HCT116 (cell line): ENCODE measurements at regions not wholly inside any gene's neighbourhood (a gene's known extent, or its start where the extent isn't known, plus 50 kb on each side); places are given as distances from the start of the nearest gene placed in this dataset.

Experiments
- ATAC-seq: fragments of 200-7000 bp; cut with Tn5 transposase; 2 replicates; pipeline ENCODE4 v1.9.1; 2020; ENCODE audit warnings: mild to moderate bottlenecking, moderate library complexity
- BruUV-seq: library from RNA; stranded (reverse); fragments of 400-500 nt; replicated peaks from 2 replicates; lab custom pipeline; 2021; lab: Mats Ljungman, UMichigan
- CTCF ChIA-PET: fragments of 300-600 bp; sonication (Branson Sonifier 250); formaldehyde crosslinking; loops from one replicate; lab custom pipeline; 2021; ENCODE audit warnings: antibody characterized with exemption; lab: Charles Lee
- POLR2A ChIA-PET: fragments of 300-600, 350-600 bp; sonication (Branson Sonifier 250); formaldehyde crosslinking; loops from one replicate; lab custom pipeline; 2021; ENCODE audit warnings: antibody characterized with exemption; lab: Charles Lee
- RAD21 ChIA-PET, 2 experiments: fragments of 300-600 bp; sonication (Branson Sonifier 250); formaldehyde crosslinking; loops; one replicate each; lab custom pipeline; 2023; ENCODE audit warnings: low total read pairs in 2 of 2; ENCODE audit not compliant: uncharacterized antibody in 2 of 2, unreplicated experiment in 2 of 2, low non-redundant PET in 1 of 2; lab: Charles Lee
- DNase-seq: peaks from one replicate; pipeline ENCODE4 v3.0.0-alpha.2; 2010; ENCODE audit warnings: low read depth, low spot score
- H2AFZ ChIP-seq: fragments of 200-600 bp; shearing (Covaris generic), sonication (generic); 2 replicates; pipeline ENCODE4 v1.6.1; 2017; ENCODE audit warnings: low read depth, mixed run types, mixed read lengths, antibody characterized with exemption, low read length; ENCODE audit not compliant: poor library complexity, severe bottlenecking
- H3K27ac ChIP-seq: 2 replicates; pipeline ENCODE4 v1.5.1; 2012; ENCODE audit warnings: low read depth, low read length
- H3K27me3 ChIP-seq: fragments of 200-600 bp; sonication (generic); 2 replicates; pipeline ENCODE4 v1.6.1; 2016; ENCODE audit warnings: mixed run types, low read length, mixed read lengths; ENCODE audit not compliant: insufficient read depth
- H3K36me3 ChIP-seq, 2 experiments: fragments of 200-500 bp in 1 of 2; fragments of 200-600 bp in 1 of 2; sonication (Bioruptor generic) in 1 of 2; sonication (generic) in 1 of 2; 2 replicates each; pipeline versions ENCODE4 v1.5.1 to v1.6.1; 2014 to 2016; ENCODE audit warnings: low read length in 2 of 2, inconsistent platforms in 1 of 2, mixed read lengths in 1 of 2, mixed run types in 1 of 2; ENCODE audit not compliant: insufficient read depth in 2 of 2, control insufficient read depth in 1 of 2
- H3K4me1 ChIP-seq, 2 experiments: fragments of 200-600 bp in 1 of 2; sonication (generic) in 1 of 2; 2 replicates each; pipeline versions ENCODE4 v1.5.1 to v1.6.1; 2012 to 2017; ENCODE audit warnings: low read length in 2 of 2, inconsistent platforms in 1 of 2, mild to moderate bottlenecking in 1 of 2, mixed read lengths in 1 of 2, mixed run types in 1 of 2, moderate library complexity in 1 of 2; ENCODE audit not compliant: insufficient read depth in 2 of 2, control insufficient read depth in 1 of 2
- H3K4me2 ChIP-seq: fragments of 200-600 bp; sonication (generic); 2 replicates; pipeline ENCODE4 v1.6.1; 2017; ENCODE audit warnings: mixed run types, low read length, mixed read lengths
- H3K4me3 ChIP-seq, 2 experiments: fragments of 200-600 bp in 1 of 2; sonication (generic) in 1 of 2; replicated peaks in 1 of 2; 2 replicates each; pipeline ENCODE4 v1.5.1; 2011 to 2016; ENCODE audit warnings: low read length in 2 of 2, control low read depth in 1 of 2, low read depth in 1 of 2, mild to moderate bottlenecking in 1 of 2, mixed read lengths in 1 of 2, mixed run types in 1 of 2
- H3K79me2 ChIP-seq: fragments of 200-600 bp; sonication (generic); 2 replicates; pipeline ENCODE4 v1.6.1; 2017; ENCODE audit warnings: mild to moderate bottlenecking, mixed run types, low read length, moderate library complexity, mixed read lengths; ENCODE audit not compliant: insufficient read depth
- H3K9ac ChIP-seq: fragments of 200-600 bp; sonication (generic); 2 replicates; pipeline ENCODE4 v1.6.1; 2016; ENCODE audit warnings: low read length, mixed read lengths
- H3K9me2 ChIP-seq: fragments of 200-600 bp; sonication (generic), shearing (Covaris generic); 2 replicates; pipeline ENCODE4 v1.6.1; 2017; ENCODE audit warnings: mixed run types, mild to moderate bottlenecking, moderate library complexity; ENCODE audit not compliant: insufficient read depth
- H3K9me3 ChIP-seq, 2 experiments: fragments of 200-500 bp in 1 of 2; fragments of 200-600 bp in 1 of 2; sonication (Bioruptor generic) in 1 of 2; sonication (generic) in 1 of 2; 2 replicates each; pipeline ENCODE4 v1.6.1; 2014 to 2017; ENCODE audit warnings: low read length in 2 of 2, mixed read lengths in 2 of 2, inconsistent platforms in 1 of 2, low read depth in 1 of 2, mild to moderate bottlenecking in 1 of 2, mixed run types in 1 of 2, moderate library complexity in 1 of 2; ENCODE audit not compliant: control insufficient read depth in 1 of 2, insufficient read depth in 1 of 2
- H4K20me1 ChIP-seq: fragments of 200-600 bp; sonication (generic), shearing (Covaris generic); 2 replicates; pipeline ENCODE4 v1.6.1; 2017; ENCODE audit warnings: mixed run types, mild to moderate bottlenecking, moderate library complexity; ENCODE audit not compliant: insufficient read depth
- ELF1 ChIP-seq: IDR thresholded peaks from 2 replicates; pipeline ENCODE4 v1.6.1; 2012; ENCODE audit warnings: low read depth, borderline replicate concordance
- EZH2phosphoT487 ChIP-seq: fragments of 200-600 bp; IDR thresholded peaks from 2 replicates; pipeline ENCODE4 v1.6.1; 2018; ENCODE audit warnings: antibody characterized with exemption, borderline replicate concordance
- POLR2A ChIP-seq: IDR thresholded peaks from 2 replicates; pipeline ENCODE4 v1.7.0; 2011; ENCODE audit warnings: borderline replicate concordance; ENCODE audit not compliant: insufficient read depth, insufficient read length; ENCODE audit errors: extremely low read depth
- SP1 ChIP-seq: IDR thresholded peaks from 2 replicates; pipeline ENCODE4 v1.6.1; 2012; ENCODE audit warnings: low read depth
- TCF7L2 ChIP-seq: IDR thresholded peaks from 2 replicates; pipeline ENCODE4 v1.7.0; 2011; ENCODE audit warnings: borderline replicate concordance, inconsistent platforms; ENCODE audit not compliant: insufficient read depth, insufficient read length; ENCODE audit errors: extremely low read depth
- intact Hi-C: fragments of 100-400 bp; cut with micrococcal nuclease; formaldehyde crosslinking; loops from 2 replicates; pipeline ENCODE4 v1.10.0; 2022
- TF ChIP-seq, protein P1 (sequence below): IDR thresholded peaks from 2 replicates; pipeline ENCODE4 v1.6.1; 2011; ENCODE audit warnings: mild to moderate bottlenecking, low read length, moderate library complexity; ENCODE audit not compliant: insufficient replicate concordance; ENCODE audit errors: extremely low read depth
- TF ChIP-seq, protein P2 (sequence below): IDR thresholded peaks from 2 replicates; pipeline ENCODE4 v1.6.1; 2012; ENCODE audit warnings: low read depth

DNA sequence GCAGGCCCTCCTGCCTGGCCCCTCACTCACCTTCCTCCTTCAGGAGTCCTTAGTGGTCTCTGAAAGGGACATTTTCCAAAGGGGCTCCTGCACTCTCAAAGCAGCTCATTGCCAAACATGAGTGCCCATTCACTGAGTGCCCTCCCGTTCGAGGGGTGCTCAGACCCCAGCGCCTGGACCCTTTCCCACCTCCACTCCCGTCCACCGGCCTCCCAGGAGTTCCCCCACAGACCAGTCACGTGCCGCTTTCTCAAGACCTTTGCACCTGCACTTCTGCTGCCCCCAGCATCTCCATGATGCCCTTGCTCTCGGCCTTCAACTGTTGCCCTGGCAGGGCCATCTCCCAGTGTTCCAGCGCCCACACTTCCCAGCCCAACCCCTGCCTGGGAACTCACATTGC lies 89.5 kb downstream of the ADRA2C start:
- Histone ChIP-seq H3K4me1 (peaks cover 0 to 3% of the 10 kb centered on the region in 2 experiments; a peak in 1 of 4 replicates), H3K4me3 (no peak overlapping the region), H3K9me3 (no peaks in the 10 kb centered on the region), H3K36me3 (no peaks in the 10 kb centered on the region), H3K4me2 (no peak overlapping the region), H4K20me1 (no peaks in the 10 kb centered on the region), H3K9ac (no peak overlapping the region), H3K27me3 (peaks cover 52% of the 10 kb centered on the region), H2AFZ (no peak overlapping the region), H3K27ac (no peak overlapping the region), H3K79me2 (no peaks in the 10 kb centered on the region), H3K9me2 (no peaks in the 10 kb centered on the region)
- BruUV-seq = no TSS peak
- no peak for DNase-seq
- ChIA-PET CTCF (no interaction called here), POLR2A (no interaction called here), RAD21 (no interaction called here)
- no peak for ATAC-seq
- intact Hi-C loops = no loop called here
- TF ChIP-seq POLR2A (no peak), TCF7L2 (no peak), ELF1 (no peak), EZH2phosphoT487 (no peak), SP1 (no peak)
- TF ChIP-seq, protein P1, sequence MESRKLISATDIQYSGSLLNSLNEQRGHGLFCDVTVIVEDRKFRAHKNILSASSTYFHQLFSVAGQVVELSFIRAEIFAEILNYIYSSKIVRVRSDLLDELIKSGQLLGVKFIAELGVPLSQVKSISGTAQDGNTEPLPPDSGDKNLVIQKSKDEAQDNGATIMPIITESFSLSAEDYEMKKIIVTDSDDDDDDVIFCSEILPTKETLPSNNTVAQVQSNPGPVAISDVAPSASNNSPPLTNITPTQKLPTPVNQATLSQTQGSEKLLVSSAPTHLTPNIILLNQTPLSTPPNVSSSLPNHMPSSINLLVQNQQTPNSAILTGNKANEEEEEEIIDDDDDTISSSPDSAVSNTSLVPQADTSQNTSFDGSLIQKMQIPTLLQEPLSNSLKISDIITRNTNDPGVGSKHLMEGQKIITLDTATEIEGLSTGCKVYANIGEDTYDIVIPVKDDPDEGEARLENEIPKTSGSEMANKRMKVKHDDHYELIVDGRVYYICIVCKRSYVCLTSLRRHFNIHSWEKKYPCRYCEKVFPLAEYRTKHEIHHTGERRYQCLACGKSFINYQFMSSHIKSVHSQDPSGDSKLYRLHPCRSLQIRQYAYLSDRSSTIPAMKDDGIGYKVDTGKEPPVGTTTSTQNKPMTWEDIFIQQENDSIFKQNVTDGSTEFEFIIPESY = no peak
- TF ChIP-seq, protein P2, sequence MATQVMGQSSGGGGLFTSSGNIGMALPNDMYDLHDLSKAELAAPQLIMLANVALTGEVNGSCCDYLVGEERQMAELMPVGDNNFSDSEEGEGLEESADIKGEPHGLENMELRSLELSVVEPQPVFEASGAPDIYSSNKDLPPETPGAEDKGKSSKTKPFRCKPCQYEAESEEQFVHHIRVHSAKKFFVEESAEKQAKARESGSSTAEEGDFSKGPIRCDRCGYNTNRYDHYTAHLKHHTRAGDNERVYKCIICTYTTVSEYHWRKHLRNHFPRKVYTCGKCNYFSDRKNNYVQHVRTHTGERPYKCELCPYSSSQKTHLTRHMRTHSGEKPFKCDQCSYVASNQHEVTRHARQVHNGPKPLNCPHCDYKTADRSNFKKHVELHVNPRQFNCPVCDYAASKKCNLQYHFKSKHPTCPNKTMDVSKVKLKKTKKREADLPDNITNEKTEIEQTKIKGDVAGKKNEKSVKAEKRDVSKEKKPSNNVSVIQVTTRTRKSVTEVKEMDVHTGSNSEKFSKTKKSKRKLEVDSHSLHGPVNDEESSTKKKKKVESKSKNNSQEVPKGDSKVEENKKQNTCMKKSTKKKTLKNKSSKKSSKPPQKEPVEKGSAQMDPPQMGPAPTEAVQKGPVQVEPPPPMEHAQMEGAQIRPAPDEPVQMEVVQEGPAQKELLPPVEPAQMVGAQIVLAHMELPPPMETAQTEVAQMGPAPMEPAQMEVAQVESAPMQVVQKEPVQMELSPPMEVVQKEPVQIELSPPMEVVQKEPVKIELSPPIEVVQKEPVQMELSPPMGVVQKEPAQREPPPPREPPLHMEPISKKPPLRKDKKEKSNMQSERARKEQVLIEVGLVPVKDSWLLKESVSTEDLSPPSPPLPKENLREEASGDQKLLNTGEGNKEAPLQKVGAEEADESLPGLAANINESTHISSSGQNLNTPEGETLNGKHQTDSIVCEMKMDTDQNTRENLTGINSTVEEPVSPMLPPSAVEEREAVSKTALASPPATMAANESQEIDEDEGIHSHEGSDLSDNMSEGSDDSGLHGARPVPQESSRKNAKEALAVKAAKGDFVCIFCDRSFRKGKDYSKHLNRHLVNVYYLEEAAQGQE = no peak
